ENCODE measurements at regions not wholly inside any gene's neighbourhood (a gene's known extent, or its start where the extent isn't known, plus 50 kb on each side); places are given as distances from the start of the nearest gene placed in this dataset.
"Not testable (repeated sequence)": the region's sequence is repeated elsewhere in the genome, so short reads cannot be mapped to it uniquely, and the experiment has no call there.

DNA sequence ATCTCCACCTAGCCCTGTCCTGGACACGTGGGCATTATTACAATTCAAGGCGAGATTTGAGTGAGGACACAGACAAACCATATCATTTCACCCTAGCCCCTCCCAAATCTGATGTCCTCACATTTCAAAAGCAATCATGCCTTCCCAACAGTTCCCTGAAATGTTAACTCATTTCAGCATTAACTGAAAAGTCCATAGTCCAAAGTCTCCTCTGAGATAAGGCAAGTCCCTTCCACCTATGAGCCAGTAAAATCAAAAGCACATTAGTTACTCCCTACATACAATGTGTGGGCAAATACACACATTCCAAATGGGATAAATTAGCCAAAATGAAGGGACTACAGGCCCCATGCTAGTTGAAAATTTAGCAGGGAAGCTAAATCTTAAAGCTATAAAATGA is 546.0 kb upstream of the LMO3 start:
- H3K9me3 ChIP-seq (ENCODE audit: control insufficient read depth in 1 of 2, low read length in 2 of 2): peaks cover 3 to 6% of the 10 kb centered on the region in 2 donors
- H3K4me1 ChIP-seq (ENCODE audit: control insufficient read depth in 1 of 2, insufficient read depth in 2 of 2, low read length in 2 of 2): no peaks in the 10 kb centered on the region
- H3K27me3 ChIP-seq (ENCODE audit: low read depth, low read length): no peaks in the 10 kb centered on the region
- no peaks in the 10 kb centered on the region for H3K36me3 ChIP-seq (ENCODE audit: control insufficient read depth in 1 of 2, insufficient read depth in 2 of 2, low read length in 2 of 2)
- H3K27ac ChIP-seq (ENCODE audit: low read length): no peak overlapping the region
- H3K4me3 ChIP-seq (ENCODE audit: low read depth in 1 of 2, low read length in 2 of 2): no peak overlapping the region

DNA sequence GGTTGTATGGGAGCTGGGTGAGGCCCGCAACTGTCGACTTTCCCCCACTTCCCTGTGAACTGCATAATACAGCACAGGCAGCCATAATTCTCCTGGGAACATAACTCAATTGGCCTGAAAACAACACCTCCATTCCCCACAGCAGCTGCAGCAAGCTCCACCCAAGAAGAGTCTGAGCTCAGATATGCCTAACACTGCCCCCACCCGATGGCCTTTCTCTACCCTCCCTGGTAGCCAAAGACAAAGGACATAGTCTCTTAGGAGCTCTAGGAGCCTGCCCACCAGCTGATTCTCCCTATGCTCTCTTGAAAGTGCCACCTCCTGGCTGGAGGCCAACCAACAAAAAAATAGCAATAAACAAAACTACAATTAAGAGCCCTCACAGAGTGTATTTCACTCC is 542.7 kb upstream of the LMO3 start:
- peaks cover 3 to 11% of the 10 kb centered on the region in 2 donors for H3K9me3 ChIP-seq (ENCODE audit: control insufficient read depth in 1 of 2, low read length in 2 of 2)

GRCh38 chr12:17142856-17143255 is 536.9 kb upstream of the LMO3 start:
- no peaks in the 10 kb centered on the region for H3K27me3 ChIP-seq (ENCODE audit: low read depth, low read length)
- H3K9me3 ChIP-seq (ENCODE audit: control insufficient read depth in 1 of 2, low read length in 2 of 2): peaks cover 0 to 7% of the 10 kb centered on the region in 2 donors
- no peak overlapping the region for H3K4me3 ChIP-seq (ENCODE audit: low read depth in 1 of 2, low read length in 2 of 2)
- H3K36me3 ChIP-seq (ENCODE audit: control insufficient read depth in 1 of 2, insufficient read depth in 2 of 2, low read length in 2 of 2): no peaks in the 10 kb centered on the region
- no peaks in the 10 kb centered on the region for H3K4me1 ChIP-seq (ENCODE audit: control insufficient read depth in 1 of 2, insufficient read depth in 2 of 2, low read length in 2 of 2)
- no peak overlapping the region for H3K27ac ChIP-seq (ENCODE audit: low read length)

More for the DNA sequence above, 542.7 kb upstream of the LMO3 start:
- no peak overlapping the region for H3K27ac ChIP-seq (ENCODE audit: low read length)
- H3K4me1 ChIP-seq (ENCODE audit: control insufficient read depth in 1 of 2, insufficient read depth in 2 of 2, low read length in 2 of 2): no peaks in the 10 kb centered on the region
- H3K36me3 ChIP-seq (ENCODE audit: control insufficient read depth in 1 of 2, insufficient read depth in 2 of 2, low read length in 2 of 2): no peaks in the 10 kb centered on the region
- no peak overlapping the region for H3K4me3 ChIP-seq (ENCODE audit: low read depth in 1 of 2, low read length in 2 of 2)
- no peaks in the 10 kb centered on the region for H3K27me3 ChIP-seq (ENCODE audit: low read depth, low read length)

- Histone ChIP-seq H3K4me1 (ENCODE audit: control insufficient read depth in 1 of 2, insufficient read depth in 2 of 2, low read length in 2 of 2) (no peaks in the 10 kb centered on the region), H3K9me3 (ENCODE audit: control insufficient read depth in 1 of 2, low read length in 2 of 2) (no peaks in the 10 kb centered on the region), H3K27ac (ENCODE audit: low read length) (no peak overlapping the region), H3K36me3 (ENCODE audit: control insufficient read depth in 1 of 2, insufficient read depth in 2 of 2, low read length in 2 of 2) (no peaks in the 10 kb centered on the region), H3K27me3 (ENCODE audit: low read depth, low read length) (no peaks in the 10 kb centered on the region), H3K4me3 (ENCODE audit: low read depth in 1 of 2, low read length in 2 of 2) (no peak overlapping the region)
Measured at GRCh38 chr12:17139931-17140330, 534.0 kb upstream of the LMO3 start.

DNA sequence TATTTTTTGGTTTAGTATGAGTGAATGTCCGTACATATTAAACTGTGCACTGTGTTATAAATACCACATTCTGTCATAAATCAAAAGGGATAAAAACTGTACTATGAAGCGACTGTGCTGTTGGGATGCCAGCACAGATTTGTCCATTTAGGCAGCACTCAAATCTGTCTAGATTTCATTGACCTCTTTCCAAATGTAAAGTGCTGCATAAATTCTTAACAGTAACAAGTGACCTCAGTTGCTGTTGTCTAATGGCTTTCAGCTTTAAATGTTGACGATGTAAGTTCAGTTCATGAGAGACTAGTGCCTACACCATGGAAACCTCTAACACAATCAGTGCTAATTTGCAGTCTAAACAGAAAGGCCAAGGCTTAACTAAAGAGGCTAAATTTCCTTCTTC is 531.4 kb upstream of the LMO3 start:
- Histone ChIP-seq H3K27me3 (ENCODE audit: low read depth, low read length) (no peaks in the 10 kb centered on the region), H3K36me3 (ENCODE audit: control insufficient read depth in 1 of 2, insufficient read depth in 2 of 2, low read length in 2 of 2) (no peaks in the 10 kb centered on the region), H3K9me3 (ENCODE audit: control insufficient read depth in 1 of 2, low read length in 2 of 2) (no peaks in the 10 kb centered on the region), H3K27ac (ENCODE audit: low read length) (no peak overlapping the region), H3K4me3 (ENCODE audit: low read depth in 1 of 2, low read length in 2 of 2) (no peak overlapping the region), H3K4me1 (ENCODE audit: control insufficient read depth in 1 of 2, insufficient read depth in 2 of 2, low read length in 2 of 2) (no peaks in the 10 kb centered on the region)

GRCh38 chr12:17134315-17134714 is 528.4 kb upstream of the LMO3 start:
- H3K36me3 ChIP-seq (ENCODE audit: control insufficient read depth in 1 of 2, insufficient read depth in 2 of 2, low read length in 2 of 2): no peaks in the 10 kb centered on the region
- H3K4me3 ChIP-seq (ENCODE audit: low read depth in 1 of 2, low read length in 2 of 2): no peak overlapping the region
- no peaks in the 10 kb centered on the region for H3K9me3 ChIP-seq (ENCODE audit: control insufficient read depth in 1 of 2, low read length in 2 of 2)
- no peak overlapping the region for H3K27ac ChIP-seq (ENCODE audit: low read length)
- no peaks in the 10 kb centered on the region for H3K4me1 ChIP-seq (ENCODE audit: control insufficient read depth in 1 of 2, insufficient read depth in 2 of 2, low read length in 2 of 2)
- no peaks in the 10 kb centered on the region for H3K27me3 ChIP-seq (ENCODE audit: low read depth, low read length)

DNA sequence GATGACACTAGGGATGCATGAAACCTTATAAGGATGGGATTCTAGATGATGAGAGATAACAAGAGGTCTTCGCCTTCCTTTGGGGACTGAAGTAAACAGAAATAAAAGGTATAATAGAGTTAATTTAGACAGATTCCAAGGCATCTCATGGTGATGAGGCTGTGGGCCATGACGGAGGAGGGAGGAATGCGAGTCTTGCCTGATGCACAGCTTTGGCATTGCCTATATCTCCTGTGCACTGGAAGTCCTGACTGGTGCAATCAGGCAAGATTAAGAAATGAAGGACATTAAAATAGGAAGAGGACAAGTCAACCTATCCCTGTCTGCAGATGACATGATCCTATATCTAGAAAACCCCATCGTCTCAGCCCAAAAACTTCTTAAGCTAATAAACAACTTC is 526.4 kb upstream of the LMO3 start:
- Histone ChIP-seq H3K36me3 (ENCODE audit: control insufficient read depth in 1 of 2, insufficient read depth in 2 of 2, low read length in 2 of 2) (no peaks in the 10 kb centered on the region), H3K4me3 (ENCODE audit: low read depth in 1 of 2, low read length in 2 of 2) (no peak overlapping the region), H3K9me3 (ENCODE audit: control insufficient read depth in 1 of 2, low read length in 2 of 2) (no peaks in the 10 kb centered on the region), H3K27ac (ENCODE audit: low read length) (no peak overlapping the region), H3K4me1 (ENCODE audit: control insufficient read depth in 1 of 2, insufficient read depth in 2 of 2, low read length in 2 of 2) (no peaks in the 10 kb centered on the region), H3K27me3 (ENCODE audit: low read depth, low read length) (no peaks in the 10 kb centered on the region)

DNA sequence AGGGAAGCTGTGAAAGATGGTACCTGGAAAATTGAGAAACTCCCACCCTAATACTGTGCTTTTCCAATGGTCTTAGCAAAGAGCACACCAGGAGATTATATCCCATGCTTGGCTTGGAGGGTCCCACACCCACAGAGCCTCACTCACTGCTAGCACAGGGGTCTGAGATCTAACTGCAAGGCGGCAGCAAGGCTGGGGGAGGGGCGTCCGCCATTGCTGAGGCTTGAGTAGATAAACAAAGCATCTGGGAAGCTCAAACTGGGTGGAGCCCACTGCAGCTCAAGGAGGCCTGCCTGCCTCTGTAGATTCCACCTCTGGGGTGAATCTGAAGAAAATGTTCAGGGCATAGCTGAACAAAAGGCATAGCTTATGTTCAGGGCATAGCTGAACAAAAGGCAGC is 510.6 kb upstream of the LMO3 start:
- not testable (repeated sequence) for H3K27ac ChIP-seq (ENCODE audit: low read length); H3K4me1 ChIP-seq (ENCODE audit: control insufficient read depth in 1 of 2, insufficient read depth in 2 of 2, low read length in 2 of 2); H3K27me3 ChIP-seq (ENCODE audit: low read depth, low read length); H3K9me3 ChIP-seq (ENCODE audit: control insufficient read depth in 1 of 2, low read length in 2 of 2); H3K36me3 ChIP-seq (ENCODE audit: control insufficient read depth in 1 of 2, insufficient read depth in 2 of 2, low read length in 2 of 2); H3K4me3 ChIP-seq (ENCODE audit: low read depth in 1 of 2, low read length in 2 of 2)

- Histone ChIP-seq H3K9me3 (ENCODE audit: control insufficient read depth in 1 of 2, low read length in 2 of 2) (no peaks in the 10 kb centered on the region), H3K4me1 (ENCODE audit: control insufficient read depth in 1 of 2, insufficient read depth in 2 of 2, low read length in 2 of 2) (no peaks in the 10 kb centered on the region), H3K27me3 (ENCODE audit: low read depth, low read length) (no peaks in the 10 kb centered on the region)
Measured at GRCh38 chr12:17110316-17110715, 504.4 kb upstream of the LMO3 start.

GRCh38 chr12:17108877-17109541 is 503.0 kb upstream of the LMO3 start:
- Histone ChIP-seq H3K36me3 (ENCODE audit: control insufficient read depth in 1 of 2, insufficient read depth in 2 of 2, low read length in 2 of 2) (no peaks in the 10 kb centered on the region), H3K27ac (ENCODE audit: low read length) (no peak overlapping the region), H3K4me3 (ENCODE audit: low read depth in 1 of 2, low read length in 2 of 2) (no peak overlapping the region), H3K9me3 (ENCODE audit: control insufficient read depth in 1 of 2, low read length in 2 of 2) (no peaks in the 10 kb centered on the region), H3K4me1 (ENCODE audit: control insufficient read depth in 1 of 2, insufficient read depth in 2 of 2, low read length in 2 of 2) (no peaks in the 10 kb centered on the region), H3K27me3 (ENCODE audit: low read depth, low read length) (no peaks in the 10 kb centered on the region)

More at GRCh38 chr12:17110316-17110715, 504.4 kb upstream of the LMO3 start:
- H3K4me3 ChIP-seq (ENCODE audit: low read depth in 1 of 2, low read length in 2 of 2): no peak overlapping the region
- H3K27ac ChIP-seq (ENCODE audit: low read length): no peak overlapping the region
- no peaks in the 10 kb centered on the region for H3K36me3 ChIP-seq (ENCODE audit: control insufficient read depth in 1 of 2, insufficient read depth in 2 of 2, low read length in 2 of 2)

GRCh38 chr12:17104801-17105200 is 498.8 kb upstream of the LMO3 start:
- Histone ChIP-seq H3K36me3 (ENCODE audit: control insufficient read depth in 1 of 2, insufficient read depth in 2 of 2, low read length in 2 of 2) (no peaks in the 10 kb centered on the region), H3K4me1 (ENCODE audit: control insufficient read depth in 1 of 2, insufficient read depth in 2 of 2, low read length in 2 of 2) (no peaks in the 10 kb centered on the region), H3K9me3 (ENCODE audit: control insufficient read depth in 1 of 2, low read length in 2 of 2) (no peaks in the 10 kb centered on the region), H3K4me3 (ENCODE audit: low read depth in 1 of 2, low read length in 2 of 2) (no peak overlapping the region), H3K27me3 (ENCODE audit: low read depth, low read length) (no peaks in the 10 kb centered on the region), H3K27ac (ENCODE audit: low read length) (no peak overlapping the region)

DNA sequence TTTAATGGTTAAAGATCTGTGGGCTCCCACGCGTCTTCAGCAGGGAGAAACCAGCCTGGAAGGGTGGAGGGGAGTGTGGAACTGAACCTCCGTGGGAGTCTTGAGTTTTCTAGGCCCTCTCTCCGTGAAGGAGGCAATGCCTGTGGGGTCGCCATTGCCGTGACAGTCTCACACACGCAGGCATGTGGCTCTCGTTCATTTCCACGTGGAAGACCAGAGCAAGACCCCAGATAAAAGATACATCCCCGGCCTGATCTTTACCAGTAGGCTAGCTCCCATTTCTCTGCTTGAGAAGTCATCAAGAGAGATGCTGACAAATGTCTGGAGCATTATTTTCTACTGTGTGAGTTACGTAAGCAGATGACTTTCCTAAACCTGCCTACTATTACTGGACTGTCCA is 491.7 kb upstream of the LMO3 start:
- no peaks in the 10 kb centered on the region for H3K4me1 ChIP-seq (ENCODE audit: control insufficient read depth in 1 of 2, insufficient read depth in 2 of 2, low read length in 2 of 2)
- no peaks in the 10 kb centered on the region for H3K27me3 ChIP-seq (ENCODE audit: low read depth, low read length)
- no peaks in the 10 kb centered on the region for H3K9me3 ChIP-seq (ENCODE audit: control insufficient read depth in 1 of 2, low read length in 2 of 2)
- no peak overlapping the region for H3K27ac ChIP-seq (ENCODE audit: low read length)
- no peak overlapping the region for H3K4me3 ChIP-seq (ENCODE audit: low read depth in 1 of 2, low read length in 2 of 2)
- no peaks in the 10 kb centered on the region for H3K36me3 ChIP-seq (ENCODE audit: control insufficient read depth in 1 of 2, insufficient read depth in 2 of 2, low read length in 2 of 2)
